Ectodermal cell (in vitro differentiated cells): ENCODE measurements at regions not wholly inside any gene's neighbourhood (a gene's known extent, or its start where the extent isn't known, plus 50 kb on each side); places are given as distances from the start of the nearest gene placed in this dataset.

ENCODE experiments used
- H3K27ac ChIP-seq: 2 replicates; pipeline ENCODE4 v1.7.0; 2013; ENCODE audit warnings: mild to moderate bottlenecking, low read depth, low read length; ENCODE audit not compliant: insufficient read depth, poor library complexity, severe bottlenecking
- H3K27me3 ChIP-seq: 2 replicates; pipeline ENCODE4 v1.7.0; 2013; ENCODE audit warnings: mild to moderate bottlenecking, low read length; ENCODE audit not compliant: insufficient read depth, control insufficient read depth, poor library complexity, severe bottlenecking
- H3K36me3 ChIP-seq: one replicate; pipeline ENCODE4 v1.7.0; 2013; ENCODE audit warnings: low read length; ENCODE audit not compliant: control insufficient read depth, insufficient read depth
- H3K4me1 ChIP-seq: one replicate; pipeline ENCODE4 v1.7.0; 2013; ENCODE audit warnings: low read length; ENCODE audit not compliant: control insufficient read depth, insufficient read depth
- H3K4me3 ChIP-seq: 2 replicates; pipeline ENCODE4 v1.7.0; 2013; ENCODE audit warnings: low read depth, low read length, control low read depth; ENCODE audit not compliant: insufficient read depth
- H3K9me3 ChIP-seq: 2 replicates; pipeline ENCODE4 v1.7.0; 2013; ENCODE audit warnings: mild to moderate bottlenecking, low read length, moderate library complexity; ENCODE audit not compliant: control insufficient read depth
- WGBS, 2 experiments: methylation state at CpG; one replicate each; pipeline ENCODE4 v1.1.7; 2013; ENCODE audit warnings: missing lambda C conversion rate in 2 of 2; 5-methylcytosine and 5-hydroxymethylcytosine counted together

DNA sequence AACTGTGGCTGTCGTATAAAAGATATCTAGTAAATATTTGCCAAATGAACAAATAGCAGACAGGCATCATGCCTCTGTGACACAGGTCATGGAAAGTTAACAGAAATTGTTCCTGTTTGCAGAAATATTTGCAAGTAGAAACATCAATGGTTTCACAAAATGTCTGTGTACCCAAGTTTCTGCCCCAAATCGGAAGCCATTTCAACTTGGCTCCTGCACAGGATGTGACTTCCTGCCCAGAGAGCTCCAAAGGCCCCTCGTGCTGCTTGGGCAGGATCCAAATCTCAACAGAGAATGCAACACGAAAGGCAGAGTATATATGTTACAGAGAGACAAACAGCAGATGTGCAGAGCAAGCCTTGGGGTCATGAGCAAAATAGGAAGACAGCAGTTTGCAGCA, 95.5 kb upstream of the SERP2 start:
- H3K9me3 ChIP-seq, result no peaks in the 10 kb centered on the region
- H3K4me3 ChIP-seq, result no peak overlapping the region
- no peaks in the 10 kb centered on the region for H3K4me1 ChIP-seq
- H3K27ac ChIP-seq, result no peak overlapping the region
- H3K27me3 ChIP-seq, result no peaks in the 10 kb centered on the region
- no peaks in the 10 kb centered on the region for H3K36me3 ChIP-seq
- WGBS, 2 experiments, result 96 to 97% methylated on average over 4 of the region's 4 CpGs

DNA sequence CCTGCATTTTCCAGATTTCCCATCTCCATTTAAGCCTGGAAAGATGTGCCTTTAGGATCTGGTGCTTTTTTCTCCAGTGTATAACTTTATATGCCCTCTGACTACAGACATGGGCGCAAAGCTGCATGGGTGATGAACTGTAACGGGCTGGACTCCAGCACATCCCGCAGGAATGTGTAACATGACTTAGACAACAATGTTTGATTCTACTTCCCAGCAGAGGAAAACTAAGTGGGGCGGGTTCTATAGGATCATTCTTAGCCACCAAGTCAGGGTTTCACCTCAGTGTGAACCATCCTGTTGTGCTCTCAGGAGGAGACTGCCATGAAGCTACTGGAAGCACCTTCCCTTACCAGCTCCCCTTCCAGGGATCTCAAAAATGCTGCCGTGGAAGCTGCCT, 93.2 kb upstream of the SERP2 start:
- Histone ChIP-seq H3K27ac (no peak overlapping the region), H3K27me3 (no peaks in the 10 kb centered on the region), H3K4me1 (no peaks in the 10 kb centered on the region), H3K36me3 (no peaks in the 10 kb centered on the region), H3K4me3 (no peak overlapping the region), H3K9me3 (no peaks in the 10 kb centered on the region)
- 94 to 96% methylated on average over 5 of the region's 5 CpGs for WGBS, 2 experiments

- Histone ChIP-seq H3K36me3 (no peaks in the 10 kb centered on the region), H3K4me1 (no peaks in the 10 kb centered on the region), H3K9me3 (no peaks in the 10 kb centered on the region), H3K27ac (no peak overlapping the region), H3K27me3 (no peaks in the 10 kb centered on the region), H3K4me3 (no peak overlapping the region)
- WGBS, 2 experiments, result 88 to 89% methylated on average over 9 of the region's 9 CpGs
These were observed 92.2 kb upstream of the SERP2 start for GRCh38 chr13:44281252-44282000.

- Histone ChIP-seq H3K27ac (no peak overlapping the region), H3K36me3 (no peaks in the 10 kb centered on the region), H3K4me3 (no peak overlapping the region), H3K4me1 (no peaks in the 10 kb centered on the region), H3K9me3 (no peaks in the 10 kb centered on the region), H3K27me3 (no peaks in the 10 kb centered on the region)
- WGBS, 2 experiments, result 31 to 59% methylated on average over 2 of the region's 2 CpGs
These were observed 90.0 kb upstream of the SERP2 start for GRCh38 chr13:44283600-44283999.

- Histone ChIP-seq H3K36me3 (no peaks in the 10 kb centered on the region), H3K9me3 (no peaks in the 10 kb centered on the region), H3K27me3 (no peaks in the 10 kb centered on the region), H3K4me1 (no peaks in the 10 kb centered on the region), H3K4me3 (no peak overlapping the region), H3K27ac (no peak overlapping the region)
- WGBS, 2 experiments, result 95 to 97% methylated on average over 5 of the region's 5 CpGs
These were observed 85.7 kb upstream of the SERP2 start for GRCh38 chr13:44287958-44288357.

GRCh38 chr13:44292545-44292944, 81.1 kb upstream of the SERP2 start:
- H3K4me1 ChIP-seq, result peaks cover 9% of the 10 kb centered on the region
- no peak overlapping the region for H3K4me3 ChIP-seq
- H3K36me3 ChIP-seq, result no peaks in the 10 kb centered on the region
- no peaks in the 10 kb centered on the region for H3K27me3 ChIP-seq
- H3K9me3 ChIP-seq, result no peaks in the 10 kb centered on the region
- no peak overlapping the region for H3K27ac ChIP-seq
- WGBS, 2 experiments, result 71 to 74% methylated on average over 1 of the region's 1 CpG

- Histone ChIP-seq H3K27me3 (no peaks in the 10 kb centered on the region), H3K27ac (no peak overlapping the region), H3K36me3 (no peaks in the 10 kb centered on the region), H3K9me3 (no peaks in the 10 kb centered on the region), H3K4me1 (peaks cover 9% of the 10 kb centered on the region), H3K4me3 (no peak overlapping the region)
- WGBS, 2 experiments, result 95 to 98% methylated on average over 5 of the region's 5 CpGs
These were observed 80.2 kb upstream of the SERP2 start for GRCh38 chr13:44293374-44293773.

DNA sequence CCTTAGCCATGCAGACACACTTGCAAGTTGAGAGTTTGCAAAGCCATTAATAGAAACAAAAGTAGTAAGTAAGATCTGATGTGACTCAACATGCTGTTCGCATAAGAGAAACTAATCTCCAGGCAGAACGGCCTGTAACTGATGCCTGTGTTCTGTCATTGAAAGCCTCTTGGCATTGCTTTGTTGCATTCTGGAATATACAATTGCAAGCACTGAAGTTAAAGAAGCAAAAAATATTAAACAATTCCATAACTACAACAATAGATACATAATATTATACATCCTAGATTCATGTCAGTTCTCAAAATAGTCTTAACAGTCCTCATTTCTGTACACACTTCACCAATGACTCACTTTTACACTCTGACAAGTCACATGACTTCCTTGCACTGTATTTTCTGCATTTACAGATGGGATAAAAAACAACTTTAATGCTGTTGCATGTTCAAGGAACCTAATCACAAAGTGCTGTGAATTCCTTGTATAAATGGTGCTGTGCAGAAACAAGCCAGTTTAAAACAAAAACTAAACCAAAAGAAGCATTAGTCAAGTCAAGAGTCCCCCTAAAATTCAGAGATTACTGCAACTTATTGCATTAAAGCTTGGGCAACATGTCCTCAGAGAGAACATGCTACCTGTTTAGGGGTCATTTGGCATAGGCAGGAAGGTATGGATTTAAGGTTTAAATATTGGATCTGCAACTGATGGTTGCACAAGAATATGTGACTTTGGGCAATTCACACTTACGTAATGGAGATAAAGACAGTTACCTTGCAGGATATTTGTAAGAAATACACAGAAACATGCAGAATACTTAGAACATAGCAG, 79.5 kb upstream of the SERP2 start:
- Histone ChIP-seq H3K4me1 (peaks cover 9% of the 10 kb centered on the region), H3K4me3 (no peak overlapping the region), H3K27me3 (no peaks in the 10 kb centered on the region), H3K9me3 (no peaks in the 10 kb centered on the region), H3K27ac (no peak overlapping the region), H3K36me3 (no peaks in the 10 kb centered on the region)
- WGBS, 2 experiments, result 92 to 94% methylated on average over 3 of the region's 3 CpGs

GRCh38 chr13:44294876-44295275, 78.7 kb upstream of the SERP2 start:
- whole genome bisulfite sequencing, 2 experiments, result 91 to 98% methylated on average over 1 of the region's 1 CpG
- Histone ChIP-seq H3K4me1 (peaks cover 9% of the 10 kb centered on the region), H3K9me3 (no peaks in the 10 kb centered on the region), H3K27me3 (no peaks in the 10 kb centered on the region), H3K27ac (no peak overlapping the region), H3K36me3 (no peaks in the 10 kb centered on the region), H3K4me3 (no peak overlapping the region)

- WGBS, 2 experiments, result 80 to 86% methylated on average over 5 of the region's 5 CpGs
- no peaks in the 10 kb centered on the region for H3K9me3 ChIP-seq
- no peaks in the 10 kb centered on the region for H3K36me3 ChIP-seq
- H3K27ac ChIP-seq, result no peak overlapping the region
- peaks cover 9% of the 10 kb centered on the region for H3K4me1 ChIP-seq
- no peak overlapping the region for H3K4me3 ChIP-seq
- no peaks in the 10 kb centered on the region for H3K27me3 ChIP-seq
These were observed 76.8 kb upstream of the SERP2 start for GRCh38 chr13:44296856-44297255.
